Hepatocyte (in vitro differentiated cells): ENCODE measurements at regions not wholly inside any gene's neighbourhood (a gene's known extent, or its start where the extent isn't known, plus 50 kb on each side); places are given as distances from the start of the nearest gene placed in this dataset.

Experiments
- EZH2 ChIP-seq: fragments of 200-600 bp; sonication (generic); IDR thresholded peaks from 2 replicates; pipeline ENCODE4 v1.6.1; 2016; ENCODE audit warnings: antibody characterized with exemption, mild to moderate bottlenecking, borderline replicate concordance
- EZH2phosphoT487 ChIP-seq: fragments of 200-600 bp; sonication (generic); IDR thresholded peaks from one replicate; pipeline ENCODE4 v1.6.1; 2018; ENCODE audit warnings: antibody characterized with exemption, mild to moderate bottlenecking, low read depth, moderate library complexity; ENCODE audit not compliant: unreplicated experiment, severe bottlenecking
- TF ChIP-seq, protein P1 (sequence below): fragments of 200-600 bp; sonication (generic); IDR thresholded peaks from 2 replicates; pipeline ENCODE4 v1.5.1; 2016; ENCODE audit warnings: antibody characterized with exemption, mild to moderate bottlenecking; ENCODE audit not compliant: poor library complexity

DNA sequence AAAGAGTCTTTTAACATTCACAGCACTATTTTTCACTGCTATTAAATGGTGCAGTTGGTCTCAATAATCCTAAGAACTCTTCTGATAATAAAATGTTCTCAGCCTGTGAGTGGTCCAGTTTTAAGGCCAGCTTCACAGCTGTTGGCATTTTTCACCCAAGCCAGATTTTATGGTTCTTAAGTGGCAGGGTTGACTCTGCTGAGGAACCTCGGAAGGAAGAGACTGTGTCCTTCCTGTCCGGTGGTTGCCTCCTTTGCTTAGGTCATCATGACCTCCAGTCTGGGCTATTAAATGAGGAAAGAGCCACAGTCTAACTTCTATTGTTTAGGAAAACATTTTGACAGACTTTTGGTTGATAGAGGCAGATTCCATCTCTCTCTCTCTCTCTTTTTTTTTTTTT, 112.5 kb upstream of the SERBP1 start:
- TF ChIP-seq EZH2phosphoT487 (no peak), EZH2 (no peak)
- TF ChIP-seq, protein P1, sequence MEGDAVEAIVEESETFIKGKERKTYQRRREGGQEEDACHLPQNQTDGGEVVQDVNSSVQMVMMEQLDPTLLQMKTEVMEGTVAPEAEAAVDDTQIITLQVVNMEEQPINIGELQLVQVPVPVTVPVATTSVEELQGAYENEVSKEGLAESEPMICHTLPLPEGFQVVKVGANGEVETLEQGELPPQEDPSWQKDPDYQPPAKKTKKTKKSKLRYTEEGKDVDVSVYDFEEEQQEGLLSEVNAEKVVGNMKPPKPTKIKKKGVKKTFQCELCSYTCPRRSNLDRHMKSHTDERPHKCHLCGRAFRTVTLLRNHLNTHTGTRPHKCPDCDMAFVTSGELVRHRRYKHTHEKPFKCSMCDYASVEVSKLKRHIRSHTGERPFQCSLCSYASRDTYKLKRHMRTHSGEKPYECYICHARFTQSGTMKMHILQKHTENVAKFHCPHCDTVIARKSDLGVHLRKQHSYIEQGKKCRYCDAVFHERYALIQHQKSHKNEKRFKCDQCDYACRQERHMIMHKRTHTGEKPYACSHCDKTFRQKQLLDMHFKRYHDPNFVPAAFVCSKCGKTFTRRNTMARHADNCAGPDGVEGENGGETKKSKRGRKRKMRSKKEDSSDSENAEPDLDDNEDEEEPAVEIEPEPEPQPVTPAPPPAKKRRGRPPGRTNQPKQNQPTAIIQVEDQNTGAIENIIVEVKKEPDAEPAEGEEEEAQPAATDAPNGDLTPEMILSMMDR: no peak
